KG1 (cell line): ENCODE measurements at regions not wholly inside any gene's neighbourhood (a gene's known extent, or its start where the extent isn't known, plus 50 kb on each side); places are given as distances from the start of the nearest gene placed in this dataset.
"Not testable (repeated sequence)": the region's sequence is repeated elsewhere in the genome, so short reads cannot be mapped to it uniquely, and the experiment has no call there.

Experiments
- DNase-seq: peaks from one replicate; lab custom pipeline; 2025; lab: John Stamatoyannopoulos, UW

- DNase-seq: no peak
Observed at GRCh38 chr7:145464287-145464686, 628.4 kb upstream of the TPK1 start.

GRCh38 chr7:145462463-145462862 is 626.6 kb upstream of the TPK1 start:
- no peak for DNase-seq

- no peak for DNase-seq
Observed at GRCh38 chr7:145434811-145435210, 599.0 kb upstream of the TPK1 start.

GRCh38 chr7:145431834-145432233 is 596.0 kb upstream of the TPK1 start:
- no peak for DNase-seq

- not testable (repeated sequence) for DNase-seq
Observed at GRCh38 chr7:145418481-145418880, 582.6 kb upstream of the TPK1 start.

- no peak for DNase-seq
Observed at GRCh38 chr7:145411066-145411465, 575.2 kb upstream of the TPK1 start.

GRCh38 chr7:145398758-145399157 is 562.9 kb upstream of the TPK1 start:
- no peak for DNase-seq

- no peak for DNase-seq
Observed at GRCh38 chr7:145394126-145394525, 558.3 kb upstream of the TPK1 start.

- DNase-seq: no peak
Observed at GRCh38 chr7:145382762-145383161, 546.9 kb upstream of the TPK1 start.

- no peak for DNase-seq
Observed at GRCh38 chr7:145378197-145378596, 542.3 kb upstream of the TPK1 start.

- DNase-seq: no peak
Observed at GRCh38 chr7:145360511-145361100, 524.8 kb upstream of the TPK1 start.

- DNase-seq: no peak
Observed at GRCh38 chr7:145350334-145350733, 514.5 kb upstream of the TPK1 start.

- DNase-seq: not testable (repeated sequence)
Observed at GRCh38 chr7:145349452-145349851, 513.6 kb upstream of the TPK1 start.

- no peak for DNase-seq
Observed at GRCh38 chr7:145347271-145347670, 511.4 kb upstream of the TPK1 start.

- DNase-seq: no peak
Observed at GRCh38 chr7:145339319-145339718, 503.5 kb upstream of the TPK1 start.

- no peak for DNase-seq
Observed at GRCh38 chr7:145331522-145331921, 495.7 kb upstream of the TPK1 start.

GRCh38 chr7:145331076-145331475 is 495.2 kb upstream of the TPK1 start:
- no peak for DNase-seq

GRCh38 chr7:145327646-145328045 is 491.8 kb upstream of the TPK1 start:
- DNase-seq: no peak

- no peak for DNase-seq
Observed at GRCh38 chr7:145324081-145324480, 488.2 kb upstream of the TPK1 start.

- DNase-seq: no peak
Observed at GRCh38 chr7:145313551-145313950, 477.7 kb upstream of the TPK1 start.

GRCh38 chr7:145293754-145294153 is 457.9 kb upstream of the TPK1 start:
- DNase-seq: no peak

- no peak for DNase-seq
Observed at GRCh38 chr7:145293228-145293701, 457.4 kb upstream of the TPK1 start.

GRCh38 chr7:145289384-145289783 is 453.5 kb upstream of the TPK1 start:
- no peak for DNase-seq

- no peak for DNase-seq
Observed at GRCh38 chr7:145276118-145276517, 440.3 kb upstream of the TPK1 start.
